ENCODE measurements at regions not wholly inside any gene's neighbourhood (a gene's known extent, or its start where the extent isn't known, plus 50 kb on each side); places are given as distances from the start of the nearest gene placed in this dataset.

DNA sequence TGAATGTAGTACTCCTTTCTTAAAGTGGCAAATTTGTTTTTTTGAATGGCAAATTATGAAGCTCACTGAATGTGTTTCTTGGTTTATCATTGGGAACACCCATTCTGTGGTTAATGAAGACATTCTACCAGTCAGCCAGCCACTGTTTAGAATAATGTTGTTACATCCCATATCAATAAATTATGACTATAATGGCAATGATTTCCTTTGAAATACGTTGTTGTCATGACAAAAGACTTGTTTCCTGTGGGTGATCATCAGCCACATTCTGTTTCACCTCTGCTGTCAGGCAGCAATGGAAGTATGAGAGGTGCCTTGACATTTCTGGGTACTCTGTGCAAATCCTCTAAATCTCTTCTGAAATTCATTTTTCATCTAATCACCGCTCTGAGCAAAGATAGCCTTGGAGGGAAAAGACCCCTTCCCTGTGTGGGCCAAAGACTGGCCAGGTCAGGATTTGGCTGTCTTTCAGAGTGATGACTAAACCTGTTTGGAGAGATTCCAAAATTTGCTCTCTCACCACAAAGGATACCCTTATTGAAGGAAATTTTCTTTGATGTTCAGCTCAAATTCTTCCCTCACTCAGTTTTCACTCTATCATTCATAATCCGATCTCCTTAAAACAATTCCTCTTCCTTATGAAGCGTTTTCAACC, 869.2 kb downstream of the BCL11A start:
- peak; percentile 2 for DNase-seq (ENCODE audit: low read depth)

DNA sequence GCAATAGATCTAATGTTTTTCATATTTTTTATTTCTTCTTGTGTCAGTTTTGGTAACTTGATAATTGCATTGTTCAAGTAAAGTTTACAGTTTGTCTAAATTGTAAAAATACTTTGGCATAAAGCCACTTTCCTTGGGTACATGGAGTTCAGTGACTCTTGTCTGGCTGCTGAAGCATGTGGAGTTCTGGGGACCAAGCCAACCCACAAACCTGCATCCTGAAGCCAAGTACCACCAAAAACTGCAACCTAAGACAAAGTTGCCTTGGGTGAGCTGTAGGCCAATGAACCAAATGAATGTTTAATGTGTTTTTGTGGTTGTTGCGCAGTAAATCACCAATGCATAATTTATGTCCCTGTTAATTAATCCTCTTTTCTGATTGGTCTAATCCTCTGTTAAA, 872.6 kb downstream of the BCL11A start:
- DNase-seq (ENCODE audit: low read depth): no peak

DNA sequence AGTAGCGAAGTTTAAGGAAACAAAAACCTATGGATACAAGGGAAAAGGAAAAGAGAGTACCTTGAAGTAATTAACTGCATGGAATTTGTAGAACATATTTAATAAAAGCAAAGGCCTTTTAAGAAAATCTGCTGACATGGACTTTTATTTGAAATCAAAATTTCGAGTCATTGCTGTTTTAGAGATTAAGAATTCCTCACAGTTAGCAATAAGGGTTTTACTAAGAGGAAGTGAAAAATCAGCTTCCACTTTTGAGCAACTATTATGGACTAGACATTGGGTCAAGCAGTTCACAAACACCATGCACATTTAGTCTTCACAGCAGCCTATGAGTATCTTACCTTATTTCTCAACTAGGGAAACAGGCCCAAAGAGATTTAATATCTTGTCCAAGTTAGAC, 876.3 kb downstream of the BCL11A start:
- no peak for DNase-seq (ENCODE audit: low read depth)

DNA sequence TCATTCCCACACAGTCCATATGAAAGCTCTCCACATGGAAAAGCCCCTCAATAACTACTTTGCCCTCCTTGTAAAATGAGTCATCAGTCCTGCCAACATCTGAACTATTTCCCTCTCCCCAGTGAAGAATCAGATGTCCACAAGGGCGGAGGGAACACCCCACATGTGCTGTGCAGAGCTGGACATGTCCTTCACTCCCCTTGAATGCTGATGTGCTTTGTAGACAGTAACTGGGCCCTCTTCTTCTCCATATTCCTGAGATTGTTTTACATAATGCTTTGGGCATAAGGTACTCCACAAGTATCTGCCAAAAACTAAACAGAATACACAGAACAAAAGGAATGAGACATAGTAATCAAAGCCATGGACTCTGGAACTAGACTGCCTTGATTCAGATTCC, 879.4 kb downstream of the BCL11A start:
- no peak for DNase-seq (ENCODE audit: low read depth)

DNA sequence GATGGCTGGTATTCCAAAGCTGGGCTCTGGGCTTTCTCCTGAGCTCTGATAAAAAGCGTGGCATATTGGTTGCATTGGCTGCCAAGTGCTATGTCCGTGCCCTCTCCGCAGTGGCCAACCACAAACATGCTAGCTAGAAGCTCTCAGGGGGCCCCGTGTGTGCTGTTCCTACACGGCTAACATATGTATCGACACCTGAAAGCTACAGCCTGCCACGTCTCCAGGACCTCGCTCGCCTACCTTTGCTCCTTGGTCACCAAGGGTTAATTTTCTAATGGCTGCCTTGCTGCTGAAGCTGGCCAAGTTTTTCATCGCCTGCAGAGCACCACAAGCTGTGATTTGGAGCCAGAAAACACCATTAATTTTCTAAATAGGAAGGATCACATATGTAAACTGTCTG, 888.4 kb downstream of the BCL11A start:
- no peak for DNase-seq (ENCODE audit: low read depth)

DNA sequence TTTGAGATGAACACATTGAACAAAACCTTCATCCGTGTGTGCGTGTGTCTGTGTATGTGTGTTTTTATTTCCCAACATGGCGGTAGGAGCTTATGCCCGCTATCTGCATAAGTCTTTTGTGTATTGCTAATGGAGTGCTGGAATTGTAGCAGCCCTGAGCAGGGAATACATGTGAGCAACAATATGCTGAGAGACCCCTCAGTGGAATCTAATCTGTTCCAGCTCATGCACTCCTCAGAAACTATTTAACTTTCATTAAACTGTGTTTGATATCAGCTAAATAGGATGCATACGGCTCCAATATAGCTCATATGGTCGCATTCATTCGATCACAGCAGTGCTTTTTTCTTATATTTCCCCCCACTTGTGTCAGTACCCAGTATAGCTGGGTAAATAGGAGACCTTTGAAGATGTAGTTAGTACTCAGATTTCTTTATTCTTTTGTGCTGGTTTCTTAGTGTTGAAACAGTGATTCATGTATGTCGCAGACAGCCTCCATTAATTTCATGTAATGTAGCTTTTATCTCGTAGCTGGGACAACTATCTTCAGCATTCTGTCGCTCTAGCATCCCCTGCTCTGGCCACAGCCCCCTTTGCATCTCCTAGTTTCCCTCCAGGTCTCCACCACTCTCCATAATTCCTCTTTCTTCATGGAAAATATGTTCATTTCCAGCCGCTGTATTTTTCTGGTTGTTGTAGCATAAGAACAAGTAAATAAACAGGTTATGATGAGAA, 891.2 kb downstream of the BCL11A start:
- DNase-seq (ENCODE audit: low read depth): no peak

DNA sequence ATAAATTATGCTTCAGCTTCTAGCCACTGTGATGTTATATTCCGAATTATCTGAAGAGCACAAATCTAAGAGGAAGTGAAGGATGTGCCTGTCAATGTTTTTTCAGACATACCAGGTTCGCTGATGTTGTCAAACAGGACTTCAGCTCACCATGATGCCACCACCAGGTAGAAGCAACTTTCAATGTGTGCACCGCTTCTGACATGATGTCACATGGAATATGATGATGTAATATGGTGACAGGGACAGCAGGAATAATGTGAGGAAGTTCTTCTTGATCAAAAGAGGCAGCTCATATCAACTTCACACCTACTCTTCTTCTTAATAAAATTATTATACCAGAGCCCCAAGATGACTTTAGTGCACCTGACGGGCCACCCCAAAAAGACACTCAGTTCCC, 893.2 kb downstream of the BCL11A start:
- no peak for DNase-seq (ENCODE audit: low read depth)

DNA sequence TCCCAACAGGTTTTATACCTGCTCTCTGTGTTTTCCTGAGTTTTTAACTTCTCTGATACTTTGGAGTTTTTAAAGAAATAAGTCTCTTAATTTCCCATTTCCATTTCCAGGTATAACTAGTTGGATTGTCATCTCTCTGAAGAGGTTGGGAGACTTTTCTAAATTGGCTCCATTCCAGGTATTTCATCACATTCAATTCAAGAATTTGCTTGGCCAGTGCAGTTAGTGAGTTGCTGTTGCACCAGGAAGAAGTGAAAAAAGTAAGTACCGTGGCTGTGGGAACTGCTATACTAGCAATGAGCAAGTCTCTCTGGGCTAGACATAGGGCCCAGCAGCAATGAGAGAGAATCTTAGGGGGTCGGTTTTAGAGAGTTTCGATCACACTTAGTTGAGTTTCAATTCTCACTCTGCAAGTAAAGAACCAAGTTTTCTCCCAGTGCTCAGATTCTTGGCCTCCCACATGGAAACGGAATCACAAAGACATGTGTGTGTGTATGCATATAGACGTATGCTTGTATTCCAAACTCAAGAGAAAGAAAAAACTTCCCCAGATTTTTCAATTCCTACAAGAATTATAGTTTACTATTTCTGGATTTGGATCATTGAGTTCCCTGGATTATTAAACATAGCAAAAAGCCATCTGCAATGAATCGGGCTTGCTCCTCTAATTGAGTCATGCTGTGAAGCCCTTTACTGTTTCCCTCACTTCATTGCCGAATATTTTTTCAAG, 894.4 kb downstream of the BCL11A start:
- no peak for DNase-seq (ENCODE audit: low read depth)

DNA sequence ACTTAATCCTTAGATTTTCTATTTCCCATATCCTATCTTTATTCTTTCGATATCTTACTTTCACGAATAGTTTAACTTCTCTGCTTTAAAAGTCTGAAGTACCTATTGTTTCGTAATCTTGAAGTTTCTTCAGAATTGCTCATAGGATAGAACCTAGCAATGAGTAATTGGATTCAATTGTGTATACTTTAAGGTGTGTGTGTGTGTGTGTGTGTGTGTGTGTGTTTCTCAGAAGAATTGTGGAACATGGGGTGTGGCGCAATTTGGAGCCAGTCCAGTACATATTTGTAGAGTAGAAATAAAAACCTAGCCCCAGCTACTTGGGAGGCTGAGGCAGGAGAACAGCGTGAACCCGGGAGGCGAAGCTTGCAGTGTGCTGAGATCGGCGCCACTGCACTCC, 897.6 kb downstream of the BCL11A start:
- DNase-seq (ENCODE audit: low read depth): no peak

DNA sequence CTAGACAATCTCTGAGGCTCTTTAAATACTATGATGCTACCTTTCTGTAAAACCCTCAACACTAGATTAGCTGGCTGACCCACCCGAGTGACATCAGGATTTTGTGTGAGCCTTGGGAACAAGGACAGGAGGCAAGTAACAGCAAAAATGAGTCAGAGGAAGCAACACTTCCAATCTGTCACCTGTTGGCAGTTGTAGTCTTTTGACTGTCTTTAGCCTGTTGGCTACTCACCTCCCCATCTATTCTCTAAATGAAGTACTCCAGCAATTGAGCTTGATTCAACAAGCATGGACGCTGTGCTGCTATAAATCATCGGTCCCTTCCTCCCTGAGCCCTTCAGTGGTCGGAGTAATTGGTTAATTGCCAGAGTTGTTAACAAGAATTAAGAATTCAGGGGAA, 898.7 kb downstream of the BCL11A start:
- DNase-seq (ENCODE audit: low read depth): no peak

DNA sequence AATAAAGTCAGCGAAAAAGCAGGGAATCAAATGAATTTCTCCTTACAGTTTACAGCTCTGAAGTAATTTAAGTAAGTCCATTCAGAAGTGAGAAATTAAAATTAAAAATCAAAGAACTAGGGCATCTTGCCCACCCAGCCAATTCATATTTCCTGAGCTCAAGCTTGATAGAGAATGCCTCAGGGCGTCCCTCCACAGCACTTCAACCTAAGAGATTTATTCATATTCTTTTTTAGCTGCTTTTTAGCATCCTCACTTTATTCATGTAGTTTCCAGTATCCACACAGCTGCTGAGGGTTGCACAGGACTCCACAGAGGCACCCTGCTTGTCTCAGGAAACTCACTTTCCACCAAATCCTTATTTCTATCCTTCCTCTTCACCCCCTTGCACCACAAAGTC, 900.3 kb downstream of the BCL11A start:
- DNase-seq (ENCODE audit: low read depth): no peak

DNA sequence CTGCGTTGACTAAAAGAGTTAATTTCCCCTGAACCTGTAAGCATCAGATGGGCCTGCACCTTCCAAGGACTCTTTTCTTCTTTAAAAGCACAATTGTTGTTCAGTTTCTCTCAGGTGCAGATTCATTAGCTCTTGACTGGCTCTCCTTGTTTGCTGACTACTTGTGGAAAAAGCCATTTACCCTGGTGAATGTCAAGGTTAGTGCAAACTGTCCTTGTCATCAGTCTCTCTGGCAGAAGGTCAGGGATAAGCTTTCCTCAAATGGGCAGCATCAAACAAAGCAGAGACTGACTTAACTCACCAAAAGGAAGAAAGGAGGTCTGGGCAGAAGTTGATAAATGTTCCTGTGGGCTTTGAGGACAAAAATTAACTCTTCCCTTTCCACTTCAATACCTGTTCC, 922.7 kb downstream of the BCL11A start:
- no peak for DNase-seq (ENCODE audit: low read depth)

DNA sequence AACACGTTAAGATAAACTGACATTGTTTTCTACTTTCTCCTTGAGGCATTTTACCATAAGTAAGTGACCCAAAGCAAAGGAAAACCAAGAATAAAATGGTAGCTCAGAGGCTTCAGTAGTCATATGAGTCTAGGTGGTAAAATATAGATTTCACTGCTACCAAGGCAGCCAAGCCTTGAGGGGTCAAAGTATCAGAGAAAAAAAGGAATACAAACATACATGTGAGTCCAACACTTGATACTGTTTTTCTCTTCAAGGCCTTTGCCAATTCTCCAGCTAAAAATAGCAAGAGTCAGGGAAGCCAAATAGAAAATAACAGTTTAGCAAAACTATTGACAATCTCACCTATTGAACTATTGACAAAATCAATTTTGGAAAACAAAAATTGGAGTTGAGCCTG, 925.9 kb downstream of the BCL11A start:
- no peak for DNase-seq (ENCODE audit: low read depth)

DNA sequence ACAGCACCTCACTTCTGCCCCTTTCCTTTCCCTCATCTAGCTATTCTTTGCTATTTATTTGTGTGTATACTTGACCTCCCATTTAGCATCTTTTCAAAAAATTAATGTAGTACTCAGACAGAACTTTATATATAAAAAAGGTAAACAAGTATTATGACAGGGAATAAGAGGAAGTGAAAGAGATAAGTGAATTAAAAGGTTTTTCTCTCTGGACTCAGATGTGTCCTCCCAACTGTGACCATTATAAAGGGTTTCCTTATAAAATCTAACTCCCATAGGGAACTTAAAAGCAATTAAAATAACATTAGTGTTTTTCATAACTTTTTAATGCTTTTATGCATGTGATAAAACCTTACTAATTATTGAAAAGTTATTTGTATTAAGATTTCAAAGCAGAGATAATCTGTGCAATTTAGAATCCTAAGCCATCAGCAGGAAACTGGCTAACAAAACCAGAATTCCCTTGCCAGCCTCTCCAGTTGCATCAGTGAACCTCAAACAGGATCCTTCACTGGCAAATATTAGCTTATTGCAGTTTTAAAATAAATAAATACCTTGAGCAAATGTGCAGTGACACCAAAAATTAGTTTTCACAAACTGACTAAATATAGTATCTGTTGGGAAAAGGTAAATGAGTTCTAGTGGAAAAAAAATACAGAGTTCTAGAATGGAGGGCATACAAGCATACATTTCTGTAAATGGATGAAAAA, 930.7 kb downstream of the BCL11A start:
- DNase-seq (ENCODE audit: low read depth): no peak

DNA sequence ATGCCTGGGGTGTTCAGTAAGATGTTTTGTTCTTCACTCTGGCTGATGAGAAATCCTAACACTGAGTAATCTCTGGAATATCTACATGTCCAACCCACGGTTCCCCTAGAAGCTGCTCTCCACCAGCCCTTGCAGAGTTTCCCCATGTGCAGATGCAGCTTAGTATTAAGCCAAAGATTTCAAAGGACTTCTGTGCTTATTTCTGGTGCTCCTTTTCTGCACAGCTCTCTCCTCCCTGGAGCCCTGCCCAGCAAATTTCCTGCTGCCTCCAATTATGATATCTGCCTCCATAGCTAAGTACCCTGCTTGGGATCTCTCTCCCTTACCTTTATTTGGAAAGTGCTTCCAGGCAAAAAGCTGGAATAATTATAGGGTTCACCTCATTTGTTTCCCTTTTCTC, 949.3 kb downstream of the BCL11A start:
- DNase-seq (ENCODE audit: low read depth): no peak

DNA sequence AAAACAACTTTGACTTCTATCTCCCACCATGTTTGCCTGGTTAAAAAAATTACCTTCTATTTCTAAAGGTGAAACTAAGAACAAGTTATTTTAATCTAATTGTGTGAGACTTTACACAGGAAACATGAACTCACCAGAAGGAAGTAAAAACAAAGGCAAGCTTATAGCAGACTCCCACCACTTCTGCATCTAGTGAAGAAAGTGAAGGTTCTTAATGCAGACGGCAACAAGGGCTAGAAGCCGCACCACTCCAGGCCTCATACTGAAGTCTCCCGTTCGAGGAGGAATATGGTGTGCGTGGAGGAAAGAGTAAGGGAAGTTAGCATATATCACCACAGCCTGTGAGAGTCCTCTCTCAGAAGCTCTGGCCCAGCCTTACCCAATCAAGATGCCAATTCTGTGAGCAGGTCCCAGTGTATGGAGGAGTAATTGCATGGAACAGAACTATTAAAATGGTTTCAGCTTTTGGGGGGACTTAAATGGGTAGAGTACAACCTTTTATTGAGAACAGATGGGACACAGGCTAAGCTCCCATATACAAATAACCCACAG, 958.7 kb downstream of the BCL11A start:
- DNase-seq (ENCODE audit: low read depth): no peak

DNA sequence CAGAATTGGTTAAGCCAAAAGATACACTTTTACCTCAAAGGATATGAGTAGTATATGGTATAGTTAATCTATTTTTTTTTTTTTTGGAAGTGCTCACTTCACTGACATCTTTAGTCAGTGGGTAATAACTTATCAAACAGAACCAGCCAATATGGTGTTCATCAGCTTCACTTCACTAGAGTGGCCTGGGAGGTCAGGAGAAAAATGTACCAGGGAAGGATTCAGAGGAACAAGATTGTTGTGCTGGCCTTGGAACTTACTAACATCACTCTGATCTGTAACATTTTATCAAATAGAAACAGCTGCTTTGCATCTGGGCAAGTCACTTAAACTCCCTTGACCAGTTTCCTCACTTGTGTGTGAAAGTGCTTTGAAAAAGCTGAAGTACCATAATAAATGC, 962.7 kb downstream of the BCL11A start:
- DNase-seq (ENCODE audit: low read depth): no peak

DNA sequence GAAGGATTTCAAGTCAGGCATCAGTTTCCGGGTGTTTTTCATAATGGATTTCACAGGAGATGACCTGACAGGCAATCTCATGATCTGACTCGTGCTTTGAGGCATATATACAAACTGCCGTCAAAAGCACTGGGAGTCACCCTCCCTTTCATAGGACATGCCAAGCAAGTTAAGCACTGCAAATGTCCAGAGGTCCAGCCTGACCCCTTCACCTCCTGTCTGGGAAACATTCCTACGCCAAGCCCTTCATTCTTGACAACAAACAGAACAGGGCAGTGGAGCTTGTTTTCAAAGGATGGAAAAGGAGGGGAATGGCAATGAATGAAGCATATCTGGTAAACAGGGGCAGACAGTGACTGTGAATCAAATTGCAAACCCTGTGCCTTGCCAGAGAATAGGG, 963.6 kb downstream of the BCL11A start:
- no peak for DNase-seq (ENCODE audit: low read depth)

DNA sequence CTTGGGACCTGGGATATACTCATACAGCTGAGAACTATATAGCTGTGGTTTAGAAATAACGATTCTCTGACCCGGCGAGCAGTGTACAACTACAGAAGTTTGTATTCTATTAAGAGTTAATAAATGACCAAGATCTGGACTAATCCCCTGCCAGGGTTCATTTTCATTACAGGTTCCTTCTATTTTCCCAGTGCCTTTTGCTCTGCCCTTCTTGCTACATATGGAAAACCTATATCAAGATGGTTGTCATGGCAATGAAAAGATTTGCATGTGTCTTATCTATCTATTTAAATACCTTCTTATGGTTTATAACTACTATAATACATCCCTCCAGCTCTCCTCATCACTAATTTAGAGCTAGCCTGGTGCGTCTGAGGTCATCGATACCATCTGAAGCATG, 965.2 kb downstream of the BCL11A start:
- DNase-seq (ENCODE audit: low read depth): no peak

DNA sequence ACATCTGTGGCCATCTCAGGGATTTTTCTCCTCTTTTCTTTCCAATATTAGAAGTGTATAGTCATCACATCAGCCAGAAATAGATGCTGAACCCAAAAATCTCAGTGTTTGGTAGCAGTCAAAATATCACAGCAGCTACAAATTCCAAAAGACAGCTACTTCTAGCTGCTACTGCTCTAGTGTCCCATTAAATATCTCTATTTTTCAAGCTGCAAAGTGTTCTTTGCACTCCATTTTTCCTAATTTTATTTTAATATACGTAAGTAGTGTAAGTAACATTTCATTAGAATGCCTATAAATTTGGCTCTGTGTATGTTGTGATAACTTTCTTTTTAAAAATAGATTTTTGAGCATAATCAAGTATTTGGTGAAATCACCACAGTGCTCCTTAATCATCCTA, 967.3 kb downstream of the BCL11A start:
- no peak for DNase-seq (ENCODE audit: low read depth)

DNA sequence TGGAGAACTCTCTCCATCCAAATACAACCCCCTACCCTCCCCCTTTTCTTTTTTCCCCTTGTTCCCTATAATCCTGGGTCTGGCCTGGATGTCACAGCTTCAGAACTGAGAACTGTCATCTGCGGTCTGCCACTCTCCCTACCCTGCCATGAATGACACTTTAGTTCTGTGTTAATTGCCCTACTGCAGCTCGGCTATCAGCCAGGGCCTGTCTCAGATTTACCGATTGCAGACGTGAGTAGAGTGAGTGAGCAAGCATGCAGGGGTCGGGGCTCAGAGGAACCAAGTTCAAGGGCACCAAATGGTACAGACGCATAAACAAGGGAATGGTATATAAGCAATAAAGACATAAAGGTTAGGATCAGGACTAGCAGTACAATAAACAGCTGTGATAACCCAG, 967.8 kb downstream of the BCL11A start:
- no peak for DNase-seq (ENCODE audit: low read depth)

DNA sequence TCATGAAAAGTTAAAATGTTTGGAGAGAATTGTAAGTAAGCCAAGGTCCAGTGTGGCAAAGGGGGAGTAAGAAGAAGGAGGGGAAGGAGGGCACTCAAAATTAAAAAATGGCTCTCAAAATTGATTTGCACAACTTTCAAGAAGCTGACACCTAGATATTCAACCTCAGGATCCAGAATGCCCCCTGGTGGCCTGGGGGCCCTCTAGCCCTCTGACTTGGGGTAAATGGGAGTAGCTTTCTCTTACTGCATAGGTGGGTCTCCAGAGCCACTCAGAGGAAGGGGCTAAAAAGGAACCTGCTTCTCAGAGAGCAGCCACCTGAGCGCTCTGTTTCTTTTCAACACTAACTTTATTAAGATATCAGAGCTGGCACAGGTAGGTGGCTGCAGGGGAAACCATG, 968.5 kb downstream of the BCL11A start:
- no peak for DNase-seq (ENCODE audit: low read depth)
